ENCODE measurements at regions not wholly inside any gene's neighbourhood (a gene's known extent, or its start where the extent isn't known, plus 50 kb on each side); places are given as distances from the start of the nearest gene placed in this dataset.

- no peak for TF ChIP-seq POLR2AphosphoS5 (IDR thresholded peaks at IDR 0.05; ENCODE audit: low read depth, low read length)
- no peak for TF ChIP-seq TAF1 (IDR thresholded peaks at IDR 0.05; ENCODE audit: low read depth, low read length)
- TF ChIP-seq POLR2A (IDR thresholded peaks at IDR 0.05; ENCODE audit: low read depth, low read length): no peak
- TF ChIP-seq SPI1 (IDR thresholded peaks at IDR 0.05; ENCODE audit: low read depth, low read length): no peak
- TF ChIP-seq PAX5 (IDR thresholded peaks at IDR 0.05; ENCODE audit: insufficient read depth, low read length, severe bottlenecking): no peak
Observed at GRCh38 chr18:22538426-22538825, 120.7 kb upstream of the CTAGE1 start.
